PC-3 (cell line): ENCODE measurements at regions not wholly inside any gene's neighbourhood (a gene's known extent, or its start where the extent isn't known, plus 50 kb on each side); places are given as distances from the start of the nearest gene placed in this dataset.

Experiments
- ATAC-seq: fragments of 200-7000 bp; cut with Tn5 transposase; 2 replicates; pipeline ENCODE4 v1.9.1; 2020; ENCODE audit warnings: mild to moderate bottlenecking, moderate library complexity
- BruUV-seq: library from RNA; stranded (reverse); fragments of 400-500 nt; replicated peaks from 2 replicates; lab custom pipeline; 2021; lab: Mats Ljungman, UMichigan
- CTCF ChIA-PET: fragments of 300-600 bp; sonication (Branson Sonifier 250); formaldehyde crosslinking; loops from one replicate; lab custom pipeline; 2022; ENCODE audit warnings: antibody characterized with exemption; lab: Charles Lee
- POLR2A ChIA-PET: fragments of 300-600 bp; sonication (Branson Sonifier 250); formaldehyde crosslinking; loops from one replicate; lab custom pipeline; 2022; ENCODE audit warnings: antibody characterized with exemption; ENCODE audit not compliant: unreplicated experiment; lab: Charles Lee
- DNase-seq: peaks from one replicate; pipeline ENCODE4 v3.0.0-alpha.2; 2015
- H2AFZ ChIP-seq: fragments of 300-600 bp; sonication (generic); 2 replicates; pipeline ENCODE4 v1.6.0; 2016; ENCODE audit warnings: antibody characterized with exemption, low read length
- H3F3A ChIP-seq: fragments of 300-600 bp; sonication (generic); one replicate; pipeline ENCODE4 v1.6.0; 2017; ENCODE audit warnings: antibody characterized with exemption, low read length, control low read depth, mild to moderate bottlenecking; ENCODE audit not compliant: unreplicated experiment
- H3K27ac ChIP-seq: fragments of 300-600 bp; sonication (generic); 2 replicates; pipeline ENCODE4 v1.5.1; 2016; ENCODE audit warnings: mild to moderate bottlenecking, low read length
- H3K27me3 ChIP-seq: fragments of 300-600 bp; sonication (generic); 2 replicates; pipeline ENCODE4 v1.6.1; 2016; ENCODE audit warnings: low read length, mixed read lengths
- H3K36me3 ChIP-seq: fragments of 300-600 bp; sonication (generic); 2 replicates; pipeline ENCODE4 v1.6.1; 2016; ENCODE audit warnings: low read depth, mixed run types, low read length, mixed read lengths
- H3K4me1 ChIP-seq: fragments of 300-600 bp; sonication (generic); 2 replicates; pipeline ENCODE4 v1.5.1; 2016; ENCODE audit warnings: low read length; ENCODE audit not compliant: insufficient read depth
- H3K4me2 ChIP-seq: fragments of 300-600 bp; sonication (generic); 2 replicates; pipeline ENCODE4 v1.6.0; 2016; ENCODE audit warnings: low read length
- H3K4me3 ChIP-seq: fragments of 300-600 bp; sonication (generic); 2 replicates; pipeline ENCODE4 v1.5.1; 2016; ENCODE audit warnings: mild to moderate bottlenecking, low read length, mixed read lengths
- H3K79me2 ChIP-seq: fragments of 300-600 bp; sonication (generic); 2 replicates; pipeline ENCODE4 v1.6.1; 2017; ENCODE audit warnings: low read length, mixed read lengths
- H3K9ac ChIP-seq: fragments of 300-600 bp; sonication (generic); 2 replicates; pipeline ENCODE4 v1.6.0; 2016; ENCODE audit warnings: mild to moderate bottlenecking, low read length
- H3K9me2 ChIP-seq: fragments of 300-600 bp; sonication (generic); replicated peaks from 2 replicates; pipeline ENCODE4 v1.6.1; 2016; ENCODE audit warnings: mixed run types, low read length, mixed read lengths
- H3K9me3 ChIP-seq: fragments of 300-600 bp; sonication (generic); 2 replicates; pipeline ENCODE4 v1.6.1; 2016; ENCODE audit warnings: low read length, mixed read lengths
- H4K20me1 ChIP-seq: fragments of 300-600 bp; sonication (generic); 2 replicates; pipeline ENCODE4 v1.6.1; 2016; ENCODE audit warnings: low read length, mixed read lengths
- CTCF ChIP-seq: fragments of 300-600 bp; sonication (generic); conservative IDR thresholded peaks from 2 replicates; pipeline ENCODE4 v1.5.1; 2017; ENCODE audit warnings: antibody characterized with exemption, low read depth, mild to moderate bottlenecking, low read length
- EZH2 ChIP-seq: fragments of 300-600 bp; sonication (generic); IDR thresholded peaks from one replicate; pipeline ENCODE4 v1.6.1; 2017; ENCODE audit warnings: antibody characterized with exemption, mild to moderate bottlenecking, low read length; ENCODE audit not compliant: unreplicated experiment
- EZH2phosphoT487 ChIP-seq: fragments of 300-600 bp; sonication (generic); IDR thresholded peaks from 2 replicates; pipeline ENCODE4 v1.6.1; 2018; ENCODE audit warnings: mild to moderate bottlenecking, antibody characterized with exemption, low read length, borderline replicate concordance
- intact Hi-C: fragments of 100-400 bp; cut with micrococcal nuclease; formaldehyde crosslinking; loops from 2 replicates; pipeline ENCODE4 v1.9.0; 2023

- peaks cover 7% of the 10 kb centered on the region; the same call in 1 of the 2 replicates for H3K79me2 ChIP-seq
- no peak overlapping the region for H3K27ac ChIP-seq
- H3F3A ChIP-seq = no peaks in the 10 kb centered on the region
- intact Hi-C loops = no loop called here
- no peak overlapping the region for H3K4me2 ChIP-seq
- no peaks in the 10 kb centered on the region for H4K20me1 ChIP-seq
- no TSS peak for BruUV-seq
- no peak for TF ChIP-seq CTCF
- no peak for TF ChIP-seq EZH2phosphoT487
- TF ChIP-seq EZH2 = no peak
- CTCF ChIA-PET = no interaction called here
- no peak overlapping the region for H2AFZ ChIP-seq
- H3K36me3 ChIP-seq = no peaks in the 10 kb centered on the region
- ATAC-seq = no peak
- POLR2A ChIA-PET = no interaction called here
- H3K27me3 ChIP-seq = no peaks in the 10 kb centered on the region
- DNase-seq = no peak
- peaks cover 14% of the 10 kb centered on the region for H3K4me1 ChIP-seq
- H3K9me3 ChIP-seq = no peaks in the 10 kb centered on the region
- H3K4me3 ChIP-seq = no peak overlapping the region
- no peak overlapping the region for H3K9ac ChIP-seq
- H3K9me2 ChIP-seq = no peaks in the 10 kb centered on the region
Measured at GRCh38 chr14:100392356-100392755, 69.2 kb downstream of the SLC25A47 start.

GRCh38 chr14:100393362-100393761, 70.2 kb downstream of the SLC25A47 start:
- no peaks in the 10 kb centered on the region for H4K20me1 ChIP-seq
- H3K9ac ChIP-seq = no peak overlapping the region
- H3K9me3 ChIP-seq = no peaks in the 10 kb centered on the region
- intact Hi-C loops = no loop called here
- DNase-seq = no peak
- H3K4me3 ChIP-seq = no peak overlapping the region
- ChIA-PET CTCF (no interaction called here), POLR2A (no interaction called here)
- H2AFZ ChIP-seq = no peak overlapping the region
- H3K27me3 ChIP-seq = no peaks in the 10 kb centered on the region
- no peaks in the 10 kb centered on the region for H3K36me3 ChIP-seq
- H3K4me1 ChIP-seq = peaks cover 8% of the 10 kb centered on the region
- no peaks in the 10 kb centered on the region for H3F3A ChIP-seq
- no peaks in the 10 kb centered on the region for H3K9me2 ChIP-seq
- BruUV-seq = no TSS peak
- no peak for TF ChIP-seq EZH2phosphoT487
- TF ChIP-seq EZH2 = no peak
- no peak for TF ChIP-seq CTCF
- peaks cover 5% of the 10 kb centered on the region; the same call in 1 of the 2 replicates for H3K79me2 ChIP-seq
- H3K27ac ChIP-seq = no peak overlapping the region
- ATAC-seq = no peak
- no peak overlapping the region for H3K4me2 ChIP-seq

- BruUV-seq = no TSS peak
- Histone ChIP-seq H3K9ac (no peak overlapping the region), H3K79me2 (peaks cover 5% of the 10 kb centered on the region; the same call in 1 of the 2 replicates), H3K27me3 (no peaks in the 10 kb centered on the region), H3K36me3 (no peaks in the 10 kb centered on the region), H3K9me2 (no peaks in the 10 kb centered on the region), H3K9me3 (no peaks in the 10 kb centered on the region), H3K27ac (no peak overlapping the region), H3F3A (no peaks in the 10 kb centered on the region), H2AFZ (no peak overlapping the region), H3K4me2 (no peak overlapping the region), H3K4me1 (peaks cover under 1% of the 10 kb centered on the region; the same call in 1 of the 2 replicates), H4K20me1 (no peaks in the 10 kb centered on the region), H3K4me3 (no peak overlapping the region)
- no peak for ATAC-seq
- no peak for TF ChIP-seq EZH2
- TF ChIP-seq EZH2phosphoT487 = no peak
- ChIA-PET CTCF (no interaction called here), POLR2A (no interaction called here)
- intact Hi-C loops = no loop called here
- no peak for DNase-seq
Measured at GRCh38 chr14:100393906-100394732, 71.0 kb downstream of the SLC25A47 start.
